ENCODE measurements at regions not wholly inside any gene's neighbourhood (a gene's known extent, or its start where the extent isn't known, plus 50 kb on each side); places are given as distances from the start of the nearest gene placed in this dataset.

- H3K36me3 ChIP-seq (ENCODE audit: insufficient read depth): no peaks in the 10 kb centered on the region
- no peak overlapping the region for H3K4me3 ChIP-seq (ENCODE audit: low read depth, low read length)
- 87% methylated on average over 1 of the region's 1 CpG for WGBS
- no peaks in the 10 kb centered on the region for H3K4me1 ChIP-seq (ENCODE audit: insufficient read depth)
- no peak for DNase-seq (ENCODE audit: extremely low spot score)
- H3K27ac ChIP-seq (ENCODE audit: low read depth): no peak overlapping the region
Observed at GRCh38 chr5:168048486-168048885, 243.0 kb upstream of the WWC1 start.

DNA sequence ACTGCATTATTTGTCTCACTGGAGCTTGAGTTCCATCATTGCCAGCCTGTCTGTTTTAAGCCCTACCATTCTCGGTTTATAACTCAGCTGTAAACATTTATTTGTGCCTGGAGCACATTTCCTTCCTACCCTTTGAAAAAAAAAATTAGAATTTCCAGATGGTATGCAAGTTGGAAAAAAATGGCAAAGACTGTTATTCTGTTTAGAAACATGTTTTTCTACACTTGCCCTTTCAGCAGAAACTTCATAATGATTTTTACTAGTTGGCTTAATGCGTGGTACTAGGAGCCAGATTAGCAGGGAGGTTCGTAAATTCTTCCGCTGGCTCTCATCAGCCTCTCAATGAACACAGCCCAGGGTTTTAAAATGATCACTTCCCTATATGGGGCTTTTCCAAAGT lies 238.8 kb upstream of the WWC1 start:
- 40% methylated on average over 4 of the region's 4 CpGs for WGBS
- Histone ChIP-seq H3K36me3 (ENCODE audit: insufficient read depth) (no peaks in the 10 kb centered on the region), H3K27ac (ENCODE audit: low read depth) (no peak overlapping the region), H3K4me1 (ENCODE audit: insufficient read depth) (no peaks in the 10 kb centered on the region), H3K4me3 (ENCODE audit: low read depth, low read length) (no peak overlapping the region)
- DNase-seq (ENCODE audit: extremely low spot score): no peak

GRCh38 chr5:168054091-168054490 lies 237.4 kb upstream of the WWC1 start:
- Histone ChIP-seq H3K27ac (ENCODE audit: low read depth) (no peak overlapping the region), H3K36me3 (ENCODE audit: insufficient read depth) (no peaks in the 10 kb centered on the region), H3K4me3 (ENCODE audit: low read depth, low read length) (no peak overlapping the region), H3K4me1 (ENCODE audit: insufficient read depth) (no peaks in the 10 kb centered on the region)
- no peak for DNase-seq (ENCODE audit: extremely low spot score)
- 80% methylated on average over 2 of the region's 2 CpGs for WGBS

- Histone ChIP-seq H3K4me3 (ENCODE audit: low read depth, low read length) (no peak overlapping the region), H3K27ac (ENCODE audit: low read depth) (no peak overlapping the region), H3K4me1 (ENCODE audit: insufficient read depth) (no peaks in the 10 kb centered on the region), H3K36me3 (ENCODE audit: insufficient read depth) (no peaks in the 10 kb centered on the region)
- no peak for DNase-seq (ENCODE audit: extremely low spot score)
- 69% methylated on average over 3 of the region's 3 CpGs for WGBS
Observed at GRCh38 chr5:168055141-168055683, 236.2 kb upstream of the WWC1 start.

- H3K36me3 ChIP-seq (ENCODE audit: insufficient read depth): no peaks in the 10 kb centered on the region
- no peak for DNase-seq (ENCODE audit: extremely low spot score)
- H3K27ac ChIP-seq (ENCODE audit: low read depth): no peak overlapping the region
- H3K4me1 ChIP-seq (ENCODE audit: insufficient read depth): no peaks in the 10 kb centered on the region
- no peak overlapping the region for H3K4me3 ChIP-seq (ENCODE audit: low read depth, low read length)
- WGBS: 44% methylated on average over 1 of the region's 1 CpG
Observed at GRCh38 chr5:168055961-168056360, 235.5 kb upstream of the WWC1 start.

GRCh38 chr5:168056499-168057182 lies 234.8 kb upstream of the WWC1 start:
- 93% methylated on average over 1 of the region's 1 CpG for WGBS
- Histone ChIP-seq H3K4me3 (ENCODE audit: low read depth, low read length) (no peak overlapping the region), H3K36me3 (ENCODE audit: insufficient read depth) (no peaks in the 10 kb centered on the region), H3K4me1 (ENCODE audit: insufficient read depth) (no peaks in the 10 kb centered on the region), H3K27ac (ENCODE audit: low read depth) (no peak overlapping the region)
- no peak for DNase-seq (ENCODE audit: extremely low spot score)

DNA sequence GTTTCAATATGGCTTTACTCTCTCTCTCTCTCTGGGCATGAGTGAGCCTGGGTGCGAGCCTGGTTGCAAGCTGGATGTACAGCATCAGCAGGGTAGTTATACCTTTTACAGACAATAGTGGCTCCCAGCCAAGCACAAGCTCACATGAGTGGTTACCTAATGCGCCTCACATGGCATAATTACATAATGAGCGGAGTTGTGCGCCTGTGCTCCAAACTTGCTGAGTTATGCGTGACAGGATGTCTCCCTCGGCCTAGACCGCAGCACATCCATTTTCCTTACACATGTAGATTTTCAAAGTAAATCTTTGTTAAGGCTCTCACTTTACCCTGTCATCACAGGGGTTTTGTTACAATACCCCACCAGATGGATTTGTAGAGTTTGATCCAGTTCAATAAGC lies 233.5 kb upstream of the WWC1 start:
- DNase-seq (ENCODE audit: extremely low spot score): no peak
- H3K27ac ChIP-seq (ENCODE audit: low read depth): no peak overlapping the region
- no peaks in the 10 kb centered on the region for H3K4me1 ChIP-seq (ENCODE audit: insufficient read depth)
- WGBS: 93% methylated on average over 7 of the region's 7 CpGs
- no peak overlapping the region for H3K4me3 ChIP-seq (ENCODE audit: low read depth, low read length)
- H3K36me3 ChIP-seq (ENCODE audit: insufficient read depth): no peaks in the 10 kb centered on the region

DNA sequence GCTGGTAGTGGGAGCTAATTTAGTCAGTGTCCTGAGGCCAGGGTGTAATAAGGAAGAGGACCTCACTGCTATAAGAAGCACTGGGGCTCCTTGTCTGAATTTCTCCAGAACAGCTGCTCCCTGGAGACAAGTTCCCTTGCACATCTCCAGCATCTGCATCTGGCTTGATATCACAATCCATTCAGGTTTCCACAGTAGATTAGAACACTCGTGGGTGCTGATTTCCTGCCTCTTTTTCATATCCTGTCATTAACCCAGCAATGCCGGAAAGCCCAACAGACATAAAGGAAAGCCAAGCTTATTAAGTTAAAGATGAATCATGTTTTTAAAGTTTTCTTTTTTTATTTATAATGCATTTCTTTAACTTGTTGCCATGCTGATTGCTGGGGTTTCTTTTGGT lies 232.3 kb upstream of the WWC1 start:
- H3K4me3 ChIP-seq (ENCODE audit: low read depth, low read length): no peak overlapping the region
- 51% methylated on average over 2 of the region's 2 CpGs for WGBS
- DNase-seq (ENCODE audit: extremely low spot score): no peak
- H3K27ac ChIP-seq (ENCODE audit: low read depth): no peak overlapping the region
- H3K36me3 ChIP-seq (ENCODE audit: insufficient read depth): no peaks in the 10 kb centered on the region
- no peaks in the 10 kb centered on the region for H3K4me1 ChIP-seq (ENCODE audit: insufficient read depth)

DNA sequence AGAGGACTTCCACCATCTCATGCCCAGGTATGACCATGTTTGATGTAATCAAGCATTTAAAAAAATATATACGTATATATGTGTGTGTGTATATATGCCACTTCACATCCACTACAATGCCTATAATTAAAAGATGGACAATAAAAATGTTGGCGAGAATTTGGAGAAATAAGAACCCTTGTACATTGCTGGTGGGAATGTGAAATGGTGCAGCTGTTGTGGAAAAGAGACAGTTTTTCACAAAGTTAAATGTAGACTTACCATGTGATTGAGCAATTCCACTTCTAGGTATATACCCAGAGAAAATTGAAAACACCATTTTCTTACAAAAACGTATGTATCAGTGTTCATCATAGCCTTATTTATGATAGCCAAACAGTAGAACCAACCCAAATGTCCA lies 229.2 kb upstream of the WWC1 start:
- no peak overlapping the region for H3K4me3 ChIP-seq (ENCODE audit: low read depth, low read length)
- DNase-seq (ENCODE audit: extremely low spot score): no peak
- no peaks in the 10 kb centered on the region for H3K4me1 ChIP-seq (ENCODE audit: insufficient read depth)
- no peaks in the 10 kb centered on the region for H3K36me3 ChIP-seq (ENCODE audit: insufficient read depth)
- no peak overlapping the region for H3K27ac ChIP-seq (ENCODE audit: low read depth)
- 88% methylated on average over 3 of the region's 3 CpGs for whole genome bisulfite sequencing

- Histone ChIP-seq H3K36me3 (ENCODE audit: insufficient read depth) (no peaks in the 10 kb centered on the region), H3K4me1 (ENCODE audit: insufficient read depth) (no peaks in the 10 kb centered on the region), H3K27ac (ENCODE audit: low read depth) (no peak overlapping the region), H3K4me3 (ENCODE audit: low read depth, low read length) (no peak overlapping the region)
- DNase-seq (ENCODE audit: extremely low spot score): no peak
- 91% methylated on average over 5 of the region's 5 CpGs for WGBS
Observed at GRCh38 chr5:168064457-168064856, 227.0 kb upstream of the WWC1 start.

- no peak overlapping the region for H3K27ac ChIP-seq (ENCODE audit: low read depth)
- no peaks in the 10 kb centered on the region for H3K4me1 ChIP-seq (ENCODE audit: insufficient read depth)
- DNase-seq (ENCODE audit: extremely low spot score): no peak
- no peak overlapping the region for H3K4me3 ChIP-seq (ENCODE audit: low read depth, low read length)
- WGBS: 93% methylated on average over 8 of the region's 8 CpGs
- H3K36me3 ChIP-seq (ENCODE audit: insufficient read depth): no peaks in the 10 kb centered on the region
Observed at GRCh38 chr5:168064933-168065622, 226.4 kb upstream of the WWC1 start.

GRCh38 chr5:168066536-168067208 lies 224.8 kb upstream of the WWC1 start:
- DNase-seq (ENCODE audit: extremely low spot score): no peak
- Histone ChIP-seq H3K4me3 (ENCODE audit: low read depth, low read length) (no peak overlapping the region), H3K4me1 (ENCODE audit: insufficient read depth) (no peaks in the 10 kb centered on the region), H3K36me3 (ENCODE audit: insufficient read depth) (no peaks in the 10 kb centered on the region), H3K27ac (ENCODE audit: low read depth) (no peak overlapping the region)
- 71% methylated on average over 5 of the region's 5 CpGs for WGBS

- WGBS: 54% methylated on average over 1 of the region's 1 CpG
- H3K27ac ChIP-seq (ENCODE audit: low read depth): no peak overlapping the region
- H3K4me1 ChIP-seq (ENCODE audit: insufficient read depth): no peaks in the 10 kb centered on the region
- no peak overlapping the region for H3K4me3 ChIP-seq (ENCODE audit: low read depth, low read length)
- no peaks in the 10 kb centered on the region for H3K36me3 ChIP-seq (ENCODE audit: insufficient read depth)
- DNase-seq (ENCODE audit: extremely low spot score): no peak
Observed at GRCh38 chr5:168070761-168071160, 220.7 kb upstream of the WWC1 start.

GRCh38 chr5:168072665-168073064 lies 218.8 kb upstream of the WWC1 start:
- Histone ChIP-seq H3K4me1 (ENCODE audit: insufficient read depth) (no peaks in the 10 kb centered on the region), H3K36me3 (ENCODE audit: insufficient read depth) (no peaks in the 10 kb centered on the region), H3K4me3 (ENCODE audit: low read depth, low read length) (no peak overlapping the region), H3K27ac (ENCODE audit: low read depth) (no peak overlapping the region)
- WGBS: 95% methylated on average over 6 of the region's 6 CpGs
- no peak for DNase-seq (ENCODE audit: extremely low spot score)
